Sigmoid colon (tissue), 6 donors: ENCODE measurements at regions not wholly inside any gene's neighbourhood (a gene's known extent, or its start where the extent isn't known, plus 50 kb on each side); places are given as distances from the start of the nearest gene placed in this dataset.
A peak's percentile ranks its signal among the peaks of the same experiment; 100 is the strongest.

ENCODE experiments used
- DNase-seq: peaks from one replicate; pipeline ENCODE4 v3.0.0-alpha.2; 2019
- H3K27ac ChIP-seq, 4 donors: fragments of 200-600 bp; sonication (generic); one replicate each; pipeline ENCODE4 v1.5.1; 2016 to 2019; ENCODE audit warnings: mild to moderate bottlenecking in 1 of 4
- H3K27me3 ChIP-seq, 3 donors: fragments of 200-600 bp; sonication (generic); one replicate each; pipeline ENCODE4 v1.5.1; 2019; ENCODE audit warnings: mild to moderate bottlenecking in 1 of 3
- H3K36me3 ChIP-seq, 4 donors: fragments of 200-600 bp; sonication (generic); one replicate each; pipeline ENCODE4 v1.5.1; 2016 to 2019
- H3K4me1 ChIP-seq, 4 donors: fragments of 200-600 bp; sonication (generic); one replicate each; pipeline ENCODE4 v1.5.1; 2017 to 2019
- H3K4me3 ChIP-seq, 4 donors: fragments of 200-600 bp; sonication (generic); one replicate each; pipeline ENCODE4 v1.5.1; 2017 to 2019; ENCODE audit warnings: mild to moderate bottlenecking in 2 of 4, moderate library complexity in 1 of 4
- H3K9me3 ChIP-seq, 4 donors: fragments of 200-600 bp in 3 of 4; sonication (generic) in 3 of 4; one replicate each; pipeline versions ENCODE4 v1.5.1 to v1.6.1; 2013 to 2019
- EP300 ChIP-seq, 4 donors: sonication (generic); formaldehyde crosslinking; IDR thresholded peaks; one replicate each; pipeline ENCODE4 v1.6.1; 2017; ENCODE audit warnings: antibody characterized with exemption in 4 of 4
- POLR2A ChIP-seq, 2 donors: fragments of 450-650 bp; IDR thresholded peaks; one replicate each; pipeline ENCODE4 v1.6.1; 2016; ENCODE audit warnings: antibody characterized with exemption in 2 of 2, mild to moderate bottlenecking in 2 of 2, moderate library complexity in 2 of 2
- POLR2AphosphoS5 ChIP-seq, 4 donors: sonication (generic); formaldehyde crosslinking; IDR thresholded peaks; one replicate each; pipeline ENCODE4 v1.6.1; 2017; ENCODE audit warnings: antibody characterized with exemption in 4 of 4
- WGBS, 2 donors: extraction: QIAGEN DNeasy Blood & Tissue Kit; methylation state at CpG; one replicate each; pipeline ENCODE4 v1.1.7; 2013; 5-methylcytosine and 5-hydroxymethylcytosine counted together
- intact Hi-C: fragments of 100-400 bp; cut with DNase I; formaldehyde crosslinking; loops from one replicate; pipeline ENCODE4 v1.15.1; 2023
- TF ChIP-seq, protein P1 (sequence below), 4 experiments: fragments of 450-650 bp in 3 of 4; fragments of 200-600 bp in 1 of 4; IDR thresholded peaks; one replicate each; pipeline ENCODE4 v1.5.1; 2016 to 2019; ENCODE audit warnings: antibody characterized with exemption in 4 of 4, mild to moderate bottlenecking in 3 of 4, moderate library complexity in 2 of 4
- donor health status: healthy with polysubstance abuse.
- donor health status: healthy.

DNA sequence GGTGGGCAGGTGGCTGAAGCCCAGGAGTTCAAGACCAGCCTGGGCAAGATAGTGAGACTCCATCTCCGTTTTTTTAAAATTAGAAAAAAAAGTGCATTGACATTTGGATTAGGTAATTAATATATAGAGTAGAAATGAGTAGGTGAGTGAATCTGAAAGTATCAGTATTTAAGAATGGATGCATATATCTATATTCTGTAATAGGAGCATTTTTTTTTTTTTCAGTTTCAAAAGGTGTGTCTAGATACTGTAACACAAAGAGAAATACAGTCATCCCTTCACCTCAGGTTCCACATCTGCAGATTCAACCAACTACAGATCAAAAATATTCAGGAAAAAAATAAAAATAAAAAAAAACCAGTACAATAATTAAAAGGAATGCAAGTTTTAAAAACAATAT, 50.8 kb downstream of the RBM27 start:
- peaks cover under 1 to 66% (median 15%) of the 10 kb centered on the region in 4 donors for H3K36me3 ChIP-seq
- no peak for DNase-seq
- no peaks in the 10 kb centered on the region for H3K27me3 ChIP-seq
- H3K4me1 ChIP-seq = no peaks in the 10 kb centered on the region
- TF ChIP-seq, protein P1, sequence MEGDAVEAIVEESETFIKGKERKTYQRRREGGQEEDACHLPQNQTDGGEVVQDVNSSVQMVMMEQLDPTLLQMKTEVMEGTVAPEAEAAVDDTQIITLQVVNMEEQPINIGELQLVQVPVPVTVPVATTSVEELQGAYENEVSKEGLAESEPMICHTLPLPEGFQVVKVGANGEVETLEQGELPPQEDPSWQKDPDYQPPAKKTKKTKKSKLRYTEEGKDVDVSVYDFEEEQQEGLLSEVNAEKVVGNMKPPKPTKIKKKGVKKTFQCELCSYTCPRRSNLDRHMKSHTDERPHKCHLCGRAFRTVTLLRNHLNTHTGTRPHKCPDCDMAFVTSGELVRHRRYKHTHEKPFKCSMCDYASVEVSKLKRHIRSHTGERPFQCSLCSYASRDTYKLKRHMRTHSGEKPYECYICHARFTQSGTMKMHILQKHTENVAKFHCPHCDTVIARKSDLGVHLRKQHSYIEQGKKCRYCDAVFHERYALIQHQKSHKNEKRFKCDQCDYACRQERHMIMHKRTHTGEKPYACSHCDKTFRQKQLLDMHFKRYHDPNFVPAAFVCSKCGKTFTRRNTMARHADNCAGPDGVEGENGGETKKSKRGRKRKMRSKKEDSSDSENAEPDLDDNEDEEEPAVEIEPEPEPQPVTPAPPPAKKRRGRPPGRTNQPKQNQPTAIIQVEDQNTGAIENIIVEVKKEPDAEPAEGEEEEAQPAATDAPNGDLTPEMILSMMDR (IDR thresholded peaks at IDR 0.05) = no peak
- TF ChIP-seq POLR2A (IDR thresholded peaks at IDR 0.05) (no peak), POLR2AphosphoS5 (IDR thresholded peaks at IDR 0.05) (no peak), EP300 (IDR thresholded peaks at IDR 0.05) (no peak)
- H3K9me3 ChIP-seq = no peaks in the 10 kb centered on the region
- WGBS, 2 donors = 86 to 92% methylated on average over 1 of the region's 1 CpG
- H3K27ac ChIP-seq = no peak overlapping the region
- intact Hi-C loops = no loop called here
- no peak overlapping the region for H3K4me3 ChIP-seq

GRCh38 chr5:146273109-146273508, 65.5 kb upstream of the POU4F3 start:
- Histone ChIP-seq H3K4me3 (no peak overlapping the region), H3K9me3 (no peaks in the 10 kb centered on the region), H3K27me3 (no peaks in the 10 kb centered on the region), H3K27ac (no peak overlapping the region), H3K4me1 (no peaks in the 10 kb centered on the region), H3K36me3 (peaks cover 27 to 96% (median 40%) of the 10 kb centered on the region in 4 donors)
- intact Hi-C loops = no loop called here
- DNase-seq = no peak
- TF ChIP-seq, protein P1 (IDR thresholded peaks at IDR 0.05) = no peak
- no peak for TF ChIP-seq EP300 (IDR thresholded peaks at IDR 0.05)
- TF ChIP-seq POLR2AphosphoS5 (IDR thresholded peaks at IDR 0.05) = no peak
- TF ChIP-seq POLR2A (IDR thresholded peaks at IDR 0.05) = no peak

DNA sequence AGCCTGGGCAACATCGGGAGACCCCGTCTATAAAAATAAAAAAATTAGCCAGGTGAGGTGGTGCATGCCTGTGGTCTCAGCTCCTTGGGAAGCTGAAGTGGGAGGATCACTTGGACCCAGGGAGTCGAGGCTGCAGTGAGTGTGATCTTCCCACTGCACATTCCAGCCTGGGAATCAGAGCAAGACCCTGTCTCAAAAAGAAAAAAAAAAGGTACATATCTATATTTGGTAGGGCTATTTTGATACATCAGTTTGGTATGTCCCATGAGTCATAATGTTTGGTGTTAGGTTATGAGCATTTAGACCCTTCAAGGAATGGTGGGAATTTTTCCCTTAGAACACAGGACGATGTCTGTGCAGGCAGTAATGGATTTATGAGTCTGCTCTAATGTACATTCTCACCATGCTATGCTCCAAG, 55.3 kb upstream of the POU4F3 start:
- TF ChIP-seq EP300 (IDR thresholded peaks at IDR 0.05) (no peak), POLR2A (IDR thresholded peaks at IDR 0.05) (no peak), POLR2AphosphoS5 (IDR thresholded peaks at IDR 0.05) (no peak)
- TF ChIP-seq, protein P1 (IDR thresholded peaks at IDR 0.05) = no peak
- no peak for DNase-seq
- H3K4me1 ChIP-seq = peaks cover 0 to 16% (median 10%) of the 10 kb centered on the region in 4 donors
- peak overlapping the region in 2 of 4 donors; percentile 1 to 36 for H3K27ac ChIP-seq
- 82 to 88% methylated on average over 4 of the region's 4 CpGs for WGBS, 2 donors
- no peaks in the 10 kb centered on the region for H3K27me3 ChIP-seq
- intact Hi-C loops = no loop called here
- H3K9me3 ChIP-seq = no peaks in the 10 kb centered on the region
- no peak overlapping the region for H3K4me3 ChIP-seq
- peaks cover 0 to 72% (median 0%) of the 10 kb centered on the region in 4 donors for H3K36me3 ChIP-seq

- intact Hi-C loops = no loop called here
- no peak for DNase-seq
- H3K27ac ChIP-seq = peak overlapping the region in 1 of 4 donors; percentile 36
- peaks cover 0 to 16% (median 10%) of the 10 kb centered on the region in 4 donors for H3K4me1 ChIP-seq
- H3K9me3 ChIP-seq = no peaks in the 10 kb centered on the region
- H3K27me3 ChIP-seq = no peaks in the 10 kb centered on the region
- H3K4me3 ChIP-seq = no peak overlapping the region
- 86 to 90% methylated on average over 1 of the region's 1 CpG for WGBS, 2 donors
- no peak for TF ChIP-seq EP300 (IDR thresholded peaks at IDR 0.05)
- TF ChIP-seq, protein P1 (IDR thresholded peaks at IDR 0.05) = no peak
- H3K36me3 ChIP-seq = peaks cover 0 to 69% (median 0%) of the 10 kb centered on the region in 4 donors
Measured at GRCh38 chr5:146284016-146284415, 54.6 kb upstream of the POU4F3 start.
